NCI-H2029 (cell line): ENCODE measurements at regions not wholly inside any gene's neighbourhood (a gene's known extent, or its start where the extent isn't known, plus 50 kb on each side); places are given as distances from the start of the nearest gene placed in this dataset.

ENCODE experiments used
- DNase-seq: peaks from one replicate; lab custom pipeline; 2025; lab: John Stamatoyannopoulos, UW

DNA sequence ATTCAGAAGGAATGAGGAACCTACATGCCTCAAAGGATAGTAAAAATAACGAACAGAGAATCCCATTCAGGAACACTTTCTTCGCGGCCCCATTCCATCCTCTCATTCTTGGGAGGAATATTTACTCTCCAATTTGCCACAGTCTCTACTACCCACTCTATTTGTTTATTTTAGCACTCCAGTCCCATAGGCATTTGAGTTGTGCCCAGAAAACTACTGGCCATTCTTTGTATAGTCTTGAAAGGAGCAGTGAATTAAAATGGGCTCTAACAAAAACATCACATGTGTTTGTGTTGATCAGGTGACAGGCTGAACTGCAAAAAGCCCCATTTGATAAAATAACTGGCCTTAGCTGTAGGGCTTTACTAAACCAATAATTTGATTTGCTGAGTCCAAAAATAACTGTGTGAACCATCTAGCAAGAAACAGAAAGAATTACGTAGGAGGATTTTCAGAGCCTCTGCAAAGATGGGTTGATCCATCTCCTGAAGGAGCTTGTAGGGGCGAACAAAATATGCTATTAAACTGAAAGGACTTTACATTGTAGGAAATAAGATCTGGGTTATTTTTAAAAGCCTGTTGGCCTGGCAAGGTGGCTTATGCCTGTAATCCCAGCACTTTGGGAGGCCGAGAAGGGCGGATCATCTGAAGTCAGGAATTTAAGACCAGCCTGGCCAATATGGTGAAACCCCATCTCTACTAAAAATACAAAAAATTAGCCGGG, 142.3 kb upstream of the CPNE8 start:
- no peak for DNase-seq

DNA sequence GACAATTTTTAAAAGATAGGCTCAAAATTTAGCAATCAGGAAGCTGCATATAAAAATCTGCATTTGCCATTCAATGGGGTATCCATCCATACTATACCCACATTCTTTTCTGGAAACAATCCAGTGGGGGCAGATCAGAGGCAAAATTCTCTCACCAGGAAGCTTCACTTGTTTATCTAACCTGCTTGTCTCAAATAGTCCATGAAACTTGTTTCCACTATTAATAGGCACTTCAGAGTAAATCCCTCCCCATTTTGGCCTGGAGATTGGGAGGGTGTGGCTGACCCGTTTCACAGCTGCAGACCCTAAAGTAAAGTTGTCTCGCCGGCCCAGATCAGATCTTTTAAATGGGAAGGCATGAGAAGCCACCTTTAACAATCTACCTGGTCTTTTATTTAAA, 139.4 kb upstream of the CPNE8 start:
- DNase-seq = no peak

DNA sequence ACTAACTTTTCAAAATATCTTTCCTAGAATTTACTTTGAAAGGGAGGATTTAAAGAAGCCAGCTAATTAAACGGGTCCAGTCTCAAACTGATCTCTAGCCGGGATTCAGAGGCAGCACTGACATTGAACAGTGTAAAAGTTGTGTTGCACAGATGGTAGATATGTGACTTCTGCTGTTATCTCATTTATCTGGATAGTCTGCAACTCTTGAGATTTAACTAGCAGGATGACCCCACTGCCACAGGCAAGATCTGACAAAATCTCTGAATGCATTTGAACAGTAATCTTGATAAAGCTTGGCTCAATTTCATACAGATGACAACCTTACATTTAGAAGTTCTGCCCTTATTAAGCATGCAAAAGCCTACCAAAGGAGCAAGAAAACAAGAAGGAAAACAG, 138.0 kb upstream of the CPNE8 start:
- DNase-seq = no peak

DNA sequence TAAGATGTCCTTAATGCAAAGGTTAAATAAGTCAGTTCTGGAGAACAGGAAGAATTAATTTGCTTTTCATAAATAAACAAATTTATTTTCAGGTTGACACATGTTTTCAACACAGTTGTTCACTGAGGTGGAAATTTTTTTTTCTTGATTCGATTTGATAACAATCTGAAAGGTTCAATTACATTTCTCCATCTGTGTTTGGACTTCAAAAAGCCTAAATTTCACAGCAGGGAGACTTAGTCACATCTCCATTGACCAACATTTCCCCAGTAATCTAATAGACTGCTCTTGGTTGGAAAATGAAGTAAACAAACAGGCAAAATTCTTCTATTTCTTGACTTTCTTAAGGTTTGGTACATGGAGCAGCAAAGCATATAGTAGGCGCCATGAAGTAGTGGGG, 134.9 kb upstream of the CPNE8 start:
- DNase-seq = no peak

DNA sequence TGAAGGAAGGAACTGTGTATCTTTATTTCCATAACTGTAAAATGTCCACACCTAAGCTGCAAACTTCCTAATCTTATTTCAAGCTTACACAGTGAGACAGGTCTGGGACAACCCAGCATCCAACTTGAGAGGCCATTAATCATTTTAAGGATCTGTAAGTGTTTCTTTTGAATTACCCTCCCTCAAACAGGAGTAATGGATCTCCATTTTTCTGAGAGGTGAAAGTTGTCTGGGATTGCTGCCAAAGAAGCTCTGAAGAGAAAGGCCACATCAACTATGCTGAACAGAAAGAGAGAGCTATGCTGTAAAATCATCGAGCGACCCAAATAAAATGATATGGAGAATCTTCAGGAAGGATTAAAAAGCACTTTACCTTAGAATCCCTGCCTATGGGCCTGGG, 131.7 kb upstream of the CPNE8 start:
- no peak for DNase-seq

DNA sequence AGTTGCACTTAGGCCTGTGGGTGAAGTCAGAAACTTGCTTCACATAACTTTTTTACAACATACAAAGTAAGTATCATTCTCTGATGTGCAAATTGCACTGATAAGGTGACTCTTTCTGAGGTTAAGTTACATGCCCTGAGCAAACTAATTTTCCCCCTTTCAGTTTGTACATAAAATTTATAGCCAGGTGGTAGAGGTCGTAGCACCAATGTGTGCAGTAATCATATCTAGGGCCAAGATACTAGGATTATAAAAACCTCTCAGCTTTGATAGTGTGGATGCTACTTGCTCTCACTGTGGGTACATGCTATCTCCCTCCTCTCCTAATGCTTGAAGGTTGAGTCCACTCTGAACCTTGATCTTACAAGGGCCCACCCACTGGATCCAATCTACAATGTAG, 130.7 kb upstream of the CPNE8 start:
- DNase-seq = no peak

DNA sequence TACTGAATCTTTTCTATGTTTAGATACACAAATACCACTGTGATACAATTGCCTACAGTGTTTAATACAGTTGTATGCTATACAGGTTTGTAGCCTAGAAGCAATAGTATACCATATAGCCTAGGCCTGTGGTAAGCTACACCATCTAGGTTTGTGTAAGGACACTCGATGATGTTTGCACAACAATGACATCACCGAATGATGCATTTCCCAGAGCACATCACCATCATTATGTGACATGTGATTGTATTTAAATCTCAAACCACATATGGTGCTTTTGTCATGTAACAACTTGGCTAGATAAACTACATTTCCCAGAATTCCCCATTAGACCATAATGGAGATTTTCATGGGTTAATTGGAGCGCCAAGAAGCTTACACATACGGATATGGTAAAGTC, 128.4 kb upstream of the CPNE8 start:
- DNase-seq = no peak

DNA sequence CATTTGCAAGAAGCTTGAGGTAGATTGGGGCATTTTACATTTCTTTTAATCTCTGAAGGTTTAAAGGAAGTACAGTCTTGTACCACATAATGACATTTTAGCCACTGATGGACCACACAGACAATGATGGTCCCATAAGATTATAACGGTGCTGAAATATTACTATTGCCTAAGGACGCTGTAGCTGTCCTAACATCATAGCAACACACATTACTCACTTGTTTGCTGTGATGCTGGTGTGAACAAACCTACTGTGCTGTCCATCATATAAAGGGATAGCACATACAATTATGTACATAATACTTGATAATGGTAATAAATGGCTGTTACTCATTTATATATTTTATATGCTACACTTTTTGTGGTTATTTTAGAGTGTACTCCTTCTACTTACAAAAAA, 127.1 kb upstream of the CPNE8 start:
- DNase-seq = no peak

DNA sequence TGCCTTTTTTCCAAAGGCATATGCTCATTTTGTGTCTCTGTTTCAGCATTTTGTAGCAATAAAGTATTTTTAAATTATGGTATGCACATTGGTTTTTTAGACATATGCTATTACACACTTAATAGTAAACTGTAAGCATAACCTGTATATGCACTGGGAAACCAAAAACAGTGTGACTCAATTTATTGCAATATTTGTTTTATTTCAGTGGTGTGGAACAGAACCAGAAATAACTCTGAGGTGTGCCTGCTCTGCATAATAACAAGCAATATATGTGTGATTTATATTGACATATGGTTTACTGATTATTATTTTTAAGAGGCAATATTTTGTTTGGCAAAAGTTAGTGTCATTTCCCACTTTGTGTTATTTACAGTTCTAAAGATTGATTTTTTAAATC, 126.6 kb upstream of the CPNE8 start:
- no peak for DNase-seq

DNA sequence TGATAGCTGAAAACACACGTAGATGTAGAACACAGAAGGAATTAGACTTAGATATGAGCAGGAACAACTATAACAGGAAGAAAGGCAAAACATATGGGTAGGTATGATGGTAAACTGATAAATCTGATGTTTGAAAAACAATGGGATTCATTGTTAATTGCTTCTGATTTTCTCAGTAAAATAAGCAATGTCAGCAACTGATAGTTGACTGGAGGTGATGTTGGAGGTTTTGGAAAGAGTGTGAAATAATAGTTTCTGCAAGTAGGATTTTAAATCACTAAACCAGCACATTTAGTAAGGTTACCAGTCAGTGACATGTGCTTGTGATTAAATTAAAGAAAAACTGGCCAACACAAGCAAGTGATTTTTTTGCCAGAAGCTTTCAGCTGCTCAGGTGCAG, 123.0 kb upstream of the CPNE8 start:
- no peak for DNase-seq

DNA sequence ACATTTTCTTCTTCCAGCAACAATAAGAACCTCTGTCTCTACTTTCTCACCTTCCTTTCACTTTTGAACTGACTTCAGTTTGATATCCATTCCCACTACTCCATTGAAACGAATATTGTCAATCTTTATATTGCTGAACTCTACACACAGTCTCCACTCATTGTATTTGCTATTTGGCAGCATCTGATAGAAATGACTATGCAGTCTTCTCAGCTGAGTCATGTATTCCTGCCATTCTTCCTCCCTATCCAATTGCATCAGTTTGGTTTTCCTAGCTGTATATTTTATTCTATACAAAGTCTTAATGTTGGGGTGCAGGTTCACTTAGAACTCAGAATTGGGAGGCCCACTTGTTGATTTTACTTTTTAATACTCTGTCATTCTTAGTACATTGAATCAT, 107.5 kb upstream of the CPNE8 start:
- DNase-seq = no peak

DNA sequence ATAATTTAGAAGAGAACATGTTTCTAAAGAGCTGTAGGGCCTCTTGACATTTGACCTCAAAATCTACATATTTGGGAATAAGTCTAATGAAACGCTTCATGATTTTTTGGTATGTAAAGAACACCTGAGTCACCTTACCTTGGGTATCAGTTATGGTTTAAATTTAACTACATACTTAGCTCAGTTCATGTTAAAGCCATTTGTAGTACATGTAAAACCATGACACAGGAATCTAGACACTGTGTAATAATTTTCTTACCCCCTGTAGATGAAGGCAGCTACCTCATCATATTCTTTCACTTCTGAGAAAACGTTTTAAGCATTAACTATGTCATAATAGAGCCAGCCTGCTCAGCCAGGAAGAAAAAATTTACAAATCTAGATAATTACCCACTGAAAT, 105.8 kb upstream of the CPNE8 start:
- no peak for DNase-seq

DNA sequence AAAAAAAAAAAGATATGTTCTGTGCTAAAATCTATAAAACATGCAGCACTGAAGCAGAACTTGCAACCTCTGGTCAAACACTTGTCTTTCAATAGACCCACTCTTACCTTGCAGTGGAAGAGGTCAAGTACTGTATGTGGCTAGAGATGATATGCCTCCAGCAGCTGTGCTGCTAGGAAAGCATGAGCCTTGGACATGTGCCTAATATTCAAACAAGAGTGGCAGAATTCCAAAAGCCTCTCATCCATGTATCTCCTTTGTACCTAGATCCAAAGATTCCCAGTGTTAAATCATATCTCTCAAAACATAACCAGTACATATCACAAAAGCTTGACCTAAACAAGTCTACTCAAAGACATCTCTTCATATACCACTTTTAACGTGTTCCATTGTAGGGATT, 105.0 kb upstream of the CPNE8 start:
- DNase-seq = peak; percentile 13

DNA sequence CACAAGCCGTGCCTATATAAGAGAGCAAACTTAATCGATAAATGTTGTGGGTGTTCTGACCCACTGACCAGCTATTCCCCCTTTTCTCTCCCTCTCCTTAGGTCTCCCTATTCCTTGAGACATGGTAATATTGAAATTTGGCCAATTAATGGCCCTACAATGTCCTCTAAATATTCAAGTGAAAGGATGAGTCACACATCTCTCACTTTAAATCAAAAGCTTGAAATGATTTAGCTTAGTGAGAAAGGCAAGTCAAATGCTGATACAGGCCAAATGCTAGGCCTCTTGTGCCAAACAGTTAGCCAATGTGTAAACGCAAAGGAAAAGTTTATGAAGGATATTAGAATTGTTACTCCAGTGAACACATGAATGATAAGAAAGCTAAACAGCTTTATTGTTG, 102.2 kb upstream of the CPNE8 start:
- DNase-seq = no peak

DNA sequence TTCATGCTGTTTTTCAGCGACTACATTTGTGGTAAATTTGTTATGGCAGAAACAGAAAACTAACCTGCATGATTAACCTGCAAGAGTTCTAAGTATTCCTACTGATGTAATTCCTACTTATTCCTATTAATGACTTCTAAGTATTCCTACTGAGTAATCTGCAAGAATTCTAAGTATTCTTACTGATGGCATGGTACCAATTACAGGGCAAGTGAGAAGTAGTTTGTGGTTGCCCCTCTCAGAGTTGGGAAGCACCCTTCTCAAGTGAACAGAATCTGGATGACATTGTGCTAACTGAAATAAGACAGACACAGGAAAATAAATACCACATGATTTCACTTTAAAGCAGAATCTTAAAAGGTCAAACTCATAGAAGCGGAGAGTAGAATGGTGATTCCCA, 100.9 kb upstream of the CPNE8 start:
- no peak for DNase-seq

DNA sequence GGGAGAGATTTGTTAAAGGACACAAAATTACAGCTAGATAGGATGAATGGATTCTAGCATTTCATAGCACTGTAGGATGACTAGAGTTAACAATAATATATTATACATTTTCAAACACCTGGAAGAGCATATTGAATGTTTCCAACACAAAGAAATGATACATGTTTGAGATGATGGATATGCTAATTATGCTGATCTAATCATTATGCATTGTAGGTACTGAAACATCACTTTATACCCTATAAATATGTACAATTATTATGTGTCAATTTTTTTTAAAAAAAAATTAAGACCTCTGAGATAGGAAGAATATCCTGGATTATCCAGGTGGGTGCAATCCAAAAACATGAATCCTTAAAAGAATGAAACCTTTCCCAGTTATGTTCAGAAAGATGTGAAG, 100.3 kb upstream of the CPNE8 start:
- no peak for DNase-seq

DNA sequence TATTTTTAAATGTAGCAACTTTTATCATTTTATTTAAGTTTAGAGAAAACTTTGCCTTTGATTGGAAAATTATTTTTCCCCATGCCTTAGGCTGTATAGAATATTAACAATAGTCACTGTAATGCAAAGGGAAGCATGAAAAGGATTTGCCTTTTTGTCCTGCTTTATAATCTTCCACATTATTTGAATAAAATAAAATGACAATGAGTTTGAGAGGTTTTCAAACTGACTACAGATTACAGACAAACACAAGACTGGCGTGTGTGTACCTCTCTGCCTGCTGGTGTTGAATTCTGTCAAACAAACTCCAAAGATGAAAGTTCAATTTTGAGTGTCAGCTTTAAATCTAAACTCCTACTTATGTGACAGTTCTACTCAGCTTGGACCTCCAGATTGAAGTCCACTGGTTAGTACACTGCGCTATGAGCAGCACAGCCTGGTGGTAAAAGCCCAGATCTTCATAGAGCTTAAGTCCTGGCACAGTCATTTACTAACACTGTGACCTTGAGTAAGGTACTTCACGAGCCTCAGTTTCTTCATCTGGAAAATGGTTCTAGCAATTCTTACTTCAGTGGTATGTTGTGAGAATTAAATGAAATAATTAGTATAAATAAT, 98.3 kb upstream of the CPNE8 start:
- DNase-seq = no peak

DNA sequence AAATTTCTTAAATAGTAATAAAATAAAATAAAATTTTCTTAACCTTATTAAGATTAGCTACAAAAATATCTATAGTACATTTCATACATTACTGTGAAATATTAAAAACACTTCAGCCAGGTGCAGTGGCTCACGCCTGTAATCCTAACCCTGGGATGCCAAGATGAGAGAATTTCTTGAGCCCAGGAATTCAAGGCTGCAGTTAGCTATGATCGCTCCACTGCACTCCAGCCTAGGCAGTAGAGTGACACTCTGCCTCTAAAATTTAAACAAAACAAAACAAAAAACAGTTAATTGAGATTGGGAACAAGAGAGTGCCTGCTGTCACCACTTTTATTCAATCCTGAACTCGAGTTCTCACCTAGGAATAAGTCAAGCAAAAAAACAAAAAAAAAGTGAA, 95.0 kb upstream of the CPNE8 start:
- DNase-seq = no peak

DNA sequence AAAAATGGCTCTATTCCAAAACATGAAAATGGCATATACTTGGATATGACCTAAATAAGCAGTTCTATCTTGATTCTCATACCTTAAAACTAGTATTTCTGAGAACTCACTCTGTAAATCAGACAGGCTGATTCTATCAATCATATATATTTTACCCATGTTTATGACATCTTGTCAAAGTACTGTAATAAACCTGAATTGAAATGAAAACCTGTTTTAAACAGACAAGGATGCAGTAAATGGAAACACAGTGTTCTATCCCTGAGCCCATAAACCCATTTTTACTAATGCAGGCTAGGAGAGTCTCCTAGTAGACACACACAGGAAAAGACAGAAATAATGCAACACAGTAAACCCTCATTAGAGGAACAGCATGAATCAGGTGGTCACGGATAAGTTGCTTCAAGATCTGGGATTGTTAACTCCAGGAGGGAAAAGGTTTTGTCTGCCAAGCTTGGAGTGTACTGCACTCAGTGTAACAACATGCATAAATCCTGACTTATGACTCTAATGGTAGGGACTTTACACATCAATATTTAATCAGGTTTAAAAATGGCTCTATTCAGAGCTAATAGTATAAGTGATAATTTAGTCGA, 93.6 kb upstream of the CPNE8 start:
- no peak for DNase-seq

DNA sequence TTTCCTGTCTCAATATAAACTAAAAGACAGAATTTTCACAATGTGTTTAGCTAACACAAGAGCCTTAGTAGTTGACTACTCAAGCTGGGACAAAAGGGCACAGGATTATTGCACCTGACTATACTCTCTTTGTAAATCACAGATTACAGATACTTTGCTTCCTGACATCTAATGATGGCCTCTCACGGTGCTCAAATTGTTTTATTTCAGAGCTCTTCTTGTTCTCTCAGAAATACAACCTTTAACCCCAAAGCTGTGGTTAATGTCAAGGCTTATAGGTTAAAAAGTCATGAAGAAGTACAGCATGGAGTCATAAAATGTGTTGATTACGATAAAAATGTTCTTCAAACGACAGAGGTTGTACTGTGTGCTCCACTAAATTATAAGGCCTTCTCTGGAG, 89.9 kb upstream of the CPNE8 start:
- DNase-seq = no peak

DNA sequence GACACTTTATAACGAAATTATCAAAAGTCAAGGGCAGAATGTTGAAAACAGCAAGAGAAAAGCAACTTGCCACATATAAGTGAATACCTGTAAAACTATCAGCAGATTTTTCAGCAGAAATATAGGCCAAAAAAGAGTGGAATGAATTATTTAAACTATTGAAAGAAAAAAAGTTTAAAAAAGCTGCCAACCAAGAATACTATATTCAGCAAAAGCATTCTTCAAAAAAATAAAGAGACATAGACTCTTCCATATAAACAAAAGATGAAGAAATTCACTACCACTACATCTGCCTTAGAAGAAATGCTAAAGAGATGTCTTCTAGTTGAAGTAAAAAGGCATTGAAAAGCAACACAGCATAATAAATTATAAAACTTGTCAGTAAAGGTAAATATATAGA, 80.6 kb upstream of the CPNE8 start:
- DNase-seq = no peak

DNA sequence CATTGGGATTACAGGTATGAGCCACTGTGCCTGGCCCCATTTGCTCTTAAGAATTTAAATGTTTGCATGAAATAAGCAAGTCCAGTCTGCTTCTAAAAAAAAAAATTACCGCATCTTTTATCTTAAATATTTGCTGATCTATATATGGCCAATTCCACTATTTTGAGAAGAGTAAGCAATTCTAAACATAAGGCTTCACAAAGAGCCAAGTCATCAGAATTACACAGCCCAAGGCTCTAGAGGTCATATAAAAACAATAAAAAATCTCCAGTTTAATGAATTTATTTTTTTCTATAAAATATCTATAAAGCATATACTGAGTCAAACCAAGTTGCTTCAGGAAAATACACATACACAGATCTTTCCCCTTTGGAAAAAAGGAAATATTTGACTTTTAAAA, 79.0 kb upstream of the CPNE8 start:
- DNase-seq = no peak

DNA sequence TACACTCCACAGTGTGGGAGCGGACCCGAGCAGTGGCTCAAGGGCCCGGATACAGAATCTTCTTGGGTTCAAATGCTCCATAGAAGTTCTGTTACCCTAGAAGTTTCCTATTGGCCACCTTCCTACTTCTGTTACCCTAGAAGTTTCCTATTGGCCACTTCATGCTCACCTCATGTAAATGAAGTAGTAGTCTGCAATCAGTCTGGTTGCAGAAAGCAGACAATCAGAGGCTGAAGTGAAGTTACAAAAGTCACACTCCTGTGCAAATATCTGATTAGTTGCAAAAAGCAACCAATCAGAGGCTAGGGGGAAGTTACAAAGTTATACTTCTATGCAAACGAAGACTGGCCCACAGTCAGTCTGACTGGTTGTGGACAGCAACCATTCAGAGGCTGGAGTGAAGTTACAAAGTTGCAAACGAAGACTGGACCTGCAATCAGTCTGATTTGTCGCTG, 77.8 kb upstream of the CPNE8 start:
- no peak for DNase-seq

DNA sequence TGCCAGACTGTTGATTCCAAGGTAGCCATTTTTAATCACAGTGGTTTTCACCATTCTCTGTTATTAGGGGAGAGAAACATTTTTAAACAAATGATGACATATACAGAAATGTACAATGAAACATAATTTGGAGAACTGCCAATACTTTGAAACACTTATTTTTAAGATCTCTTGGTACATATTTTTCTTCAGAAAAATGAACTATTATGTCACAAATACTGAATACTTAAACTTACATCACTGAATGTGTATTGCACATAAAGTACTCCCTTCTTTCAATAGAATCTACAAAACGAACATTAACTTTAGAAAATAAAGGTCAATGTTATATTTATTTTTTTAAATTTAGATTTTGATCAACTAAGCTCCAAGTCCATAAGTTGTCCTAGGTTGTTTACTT, 71.7 kb upstream of the CPNE8 start:
- no peak for DNase-seq
